Umbilical cord (tissue), 1 donor: ENCODE measurements at regions not wholly inside any gene's neighbourhood (a gene's known extent, or its start where the extent isn't known, plus 50 kb on each side); places are given as distances from the start of the nearest gene placed in this dataset.

Experiments used
- DNase-seq: peaks from one replicate; pipeline ENCODE4 v3.0.0-alpha.2; 2015; ENCODE audit warnings: low spot score

DNA sequence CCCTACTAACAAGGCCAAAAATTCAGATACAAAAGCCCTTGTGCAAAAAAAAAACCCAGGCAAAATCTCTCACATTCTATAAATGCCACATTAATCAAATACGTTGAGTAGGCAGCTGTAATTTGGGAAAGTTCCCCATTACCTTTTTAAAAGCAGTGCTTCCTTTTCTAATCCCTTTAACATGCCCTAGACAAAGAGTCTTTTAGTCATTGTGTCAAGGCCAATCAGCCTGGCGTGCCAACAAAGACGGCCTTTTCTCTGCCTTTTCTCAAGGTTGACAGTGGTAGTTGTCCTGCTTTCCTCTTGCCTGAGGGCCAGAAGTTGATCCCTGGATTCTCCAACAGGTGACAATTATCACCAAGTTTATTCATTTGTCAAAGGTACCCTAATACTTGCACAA lies 62.5 kb upstream of the METAP2 start:
- no peak for DNase-seq

DNA sequence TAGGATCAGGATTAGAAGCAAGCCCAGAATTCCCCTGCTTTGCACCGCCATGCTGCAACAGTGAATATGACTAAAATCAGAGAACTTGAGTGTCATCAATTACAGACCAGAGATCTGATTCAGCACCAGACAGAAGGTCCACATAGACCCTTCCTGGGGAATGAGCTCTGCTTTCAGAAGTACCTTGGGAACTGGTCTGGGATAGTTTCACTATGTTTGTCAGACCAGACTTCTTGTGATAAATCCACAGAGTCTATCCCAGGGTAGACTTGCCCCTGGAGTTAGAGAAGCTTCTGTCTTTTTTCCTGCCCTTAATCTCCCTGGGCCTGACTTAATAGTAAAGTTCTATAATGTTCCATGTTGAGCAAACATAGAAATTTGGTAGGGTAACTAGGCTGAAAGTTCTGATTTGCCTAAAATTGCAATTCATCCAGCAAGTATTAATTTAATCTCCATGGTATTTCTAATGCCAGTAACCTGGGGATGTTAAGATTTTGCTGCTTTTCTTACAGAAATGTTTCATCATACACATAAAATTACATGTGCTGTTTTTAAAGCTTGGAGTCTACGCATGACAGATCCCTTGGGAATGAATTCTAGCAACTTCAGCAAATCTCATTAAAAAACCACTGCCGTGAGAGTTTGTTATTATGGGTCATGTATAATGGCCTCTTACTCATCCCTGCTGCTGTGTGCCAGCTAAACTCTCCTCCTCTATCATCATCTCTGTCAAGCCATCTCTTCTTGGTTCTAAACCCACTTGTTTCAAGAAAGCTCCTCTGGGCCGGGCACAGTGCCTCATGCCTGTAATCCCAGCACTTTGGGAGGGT lies 61.3 kb upstream of the METAP2 start:
- peak; percentile 93 for DNase-seq

DNA sequence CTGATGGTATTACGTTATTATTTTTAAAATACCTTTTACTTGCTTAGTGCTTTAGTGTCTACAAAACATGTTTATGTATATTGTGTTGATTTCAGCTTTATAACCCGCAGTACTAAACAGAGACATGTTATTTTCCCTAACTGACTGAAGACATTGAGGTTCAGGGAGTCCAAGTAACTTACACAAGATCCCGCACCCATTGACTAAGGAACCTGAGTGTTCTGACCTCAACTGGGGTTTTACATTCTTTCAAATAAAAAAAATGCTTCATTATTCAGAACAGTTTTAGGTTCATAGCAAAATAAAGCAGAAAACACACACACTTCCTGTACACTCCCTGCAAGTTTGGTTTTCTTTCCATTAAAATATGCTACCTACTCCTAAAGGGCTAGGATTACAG lies 60.4 kb upstream of the METAP2 start:
- no peak for DNase-seq

DNA sequence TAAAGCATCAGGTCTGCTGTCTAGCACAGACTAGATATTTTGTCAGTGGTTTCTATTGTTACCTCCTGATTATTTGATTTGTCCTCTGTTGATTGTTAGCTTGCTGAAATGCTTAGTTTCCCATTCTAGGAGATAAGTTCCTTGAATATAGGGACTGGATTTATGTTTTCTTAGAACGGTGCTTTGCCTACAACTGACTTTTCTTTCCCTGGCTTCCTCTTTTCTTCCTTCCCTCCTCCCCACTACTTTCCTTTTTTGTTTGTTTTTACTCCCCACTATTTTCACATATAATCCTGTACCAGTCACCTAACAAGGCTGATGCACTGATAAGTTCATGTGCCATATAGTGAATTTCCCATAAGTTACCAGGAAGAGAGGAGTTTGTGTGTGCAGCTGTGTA lies 58.5 kb upstream of the METAP2 start:
- no peak for DNase-seq

DNA sequence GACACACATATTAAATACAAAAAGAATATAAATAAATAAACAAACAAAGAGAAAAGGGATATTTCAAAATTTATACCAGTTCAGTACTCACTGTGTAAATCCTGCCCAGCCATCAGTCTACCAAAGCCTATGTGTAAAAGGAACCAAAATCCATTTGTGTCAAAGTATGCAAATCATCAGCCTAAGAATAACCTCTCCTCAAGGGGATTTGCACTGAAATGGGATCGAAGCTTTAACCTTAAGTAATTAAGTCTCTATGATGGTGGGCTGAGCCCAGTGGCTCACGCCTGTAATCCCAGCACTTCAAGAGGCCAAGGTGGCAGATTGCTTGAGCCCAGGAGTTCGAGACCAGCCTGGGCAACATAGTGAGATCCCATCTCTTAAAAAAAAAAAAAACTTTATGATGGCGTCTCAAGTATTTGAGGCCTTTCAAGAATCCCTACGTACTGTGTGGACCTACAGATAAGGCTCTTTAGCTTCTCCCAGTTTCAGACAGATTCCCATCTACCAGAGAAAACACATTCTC lies 57.8 kb upstream of the METAP2 start:
- DNase-seq, result no peak

DNA sequence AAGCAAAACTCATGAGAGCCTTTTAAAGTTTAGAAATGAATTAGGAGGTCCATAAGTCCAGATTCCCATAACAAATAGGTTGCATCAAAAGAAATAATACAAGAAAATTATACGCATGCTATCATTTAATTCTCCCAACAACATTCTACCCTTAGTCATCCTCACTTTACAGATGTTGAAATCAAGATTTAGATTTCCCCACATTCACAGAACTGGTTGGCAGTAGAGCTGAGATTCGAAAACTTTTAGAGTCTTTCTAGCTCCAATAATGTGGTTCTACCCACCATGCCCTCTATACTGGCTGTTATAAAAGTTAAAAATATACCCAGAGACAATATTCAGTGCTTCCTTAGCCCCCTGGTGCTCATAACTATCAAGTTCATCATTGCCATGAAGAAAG lies 56.6 kb upstream of the METAP2 start:
- no peak for DNase-seq

DNA sequence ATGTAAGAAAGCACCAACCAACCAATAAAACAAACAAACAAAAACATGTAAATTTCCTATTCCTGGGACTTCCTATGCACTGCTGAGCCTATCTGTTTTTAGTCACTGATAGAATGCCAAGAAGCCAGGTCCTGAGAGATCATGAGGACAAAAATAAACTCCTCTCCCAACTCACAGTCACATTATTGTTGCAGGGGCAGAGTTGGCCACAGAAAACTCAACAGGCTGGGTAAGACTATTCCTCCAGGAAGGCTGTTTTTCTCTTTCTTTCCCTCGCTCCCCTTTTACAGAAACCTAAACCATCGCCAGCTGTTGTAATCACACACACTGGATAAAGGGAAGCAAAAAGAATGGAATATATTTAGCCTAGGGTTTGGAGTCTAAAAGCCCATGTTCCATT lies 55.8 kb upstream of the METAP2 start:
- no peak for DNase-seq
